AG04449 (cell line): ENCODE measurements at regions not wholly inside any gene's neighbourhood (a gene's known extent, or its start where the extent isn't known, plus 50 kb on each side); places are given as distances from the start of the nearest gene placed in this dataset.
"Not testable (repeated sequence)": the region's sequence is repeated elsewhere in the genome, so short reads cannot be mapped to it uniquely, and the experiment has no call there.

Experiments
- CTCF ChIA-PET: fragments of 350-600 bp; formaldehyde crosslinking; extraction: SDS; loops from one replicate; lab custom pipeline; 2021; ENCODE audit warnings: antibody characterized with exemption; lab: Yijun Ruan, JAX
- POLR2A ChIA-PET: fragments of 400-600, 350-600 bp; formaldehyde crosslinking; extraction: SDS; loops from one replicate; lab custom pipeline; 2020; ENCODE audit warnings: antibody characterized with exemption, inconsistent platforms; lab: Yijun Ruan, JAX
- DNase-seq: peaks from one replicate; pipeline ENCODE4 v3.0.0-alpha.2; 2010; ENCODE audit warnings: low read depth, low spot score
- H3K4me3 ChIP-seq: 2 replicates; pipeline ENCODE4 v1.5.1; 2011; ENCODE audit warnings: low read depth, mild to moderate bottlenecking, control low read depth, low read length
- CTCF ChIP-seq: IDR thresholded peaks from one replicate; pipeline ENCODE4 v1.5.1; 2011; ENCODE audit warnings: mild to moderate bottlenecking, moderate library complexity, low read length, control low read depth, inconsistent platforms; ENCODE audit not compliant: insufficient read depth; ENCODE audit errors: missing control alignments

DNA sequence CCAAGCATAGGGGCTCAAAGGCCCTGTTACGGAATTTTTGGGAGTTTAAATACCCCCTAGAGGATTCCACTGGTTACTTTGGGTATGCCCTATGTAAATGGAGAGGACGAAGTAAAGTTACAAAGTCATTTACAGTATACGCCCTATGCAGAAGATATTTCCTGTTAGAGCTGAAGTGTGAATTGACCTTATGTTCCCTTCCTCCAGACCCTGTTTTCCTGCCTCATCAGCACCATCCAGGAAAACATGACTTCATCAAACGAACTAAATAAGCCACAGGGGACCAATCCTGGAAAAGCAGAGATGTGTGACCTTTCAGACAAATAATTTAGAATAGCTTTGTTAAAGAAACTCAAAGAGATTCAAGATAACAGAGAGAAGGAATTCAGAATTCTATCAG, 177.4 kb downstream of the SQOR start:
- CTCF ChIA-PET, result no interaction called here
- POLR2A ChIA-PET, result no interaction called here
- TF ChIP-seq CTCF, result no peak
- DNase-seq, result no peak
- H3K4me3 ChIP-seq, result no peak overlapping the region

DNA sequence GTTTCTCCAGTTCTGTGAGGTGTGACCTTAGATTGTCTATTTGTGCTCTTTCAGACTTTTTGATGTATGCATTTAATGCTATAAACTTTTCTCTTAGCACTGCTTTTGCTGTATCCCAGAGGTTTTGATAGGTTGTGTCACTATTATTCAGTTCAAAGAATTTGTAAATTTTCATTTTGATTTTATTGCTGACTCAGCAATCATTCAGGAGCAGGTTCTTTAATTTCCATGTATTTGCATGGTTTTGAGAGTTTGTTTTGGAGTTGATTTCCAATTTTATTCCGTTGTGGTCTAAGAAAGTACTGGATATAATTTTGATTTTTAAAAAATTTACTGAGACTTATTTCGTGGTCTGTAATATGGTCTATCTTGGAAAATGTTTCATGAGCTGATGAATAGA, 182.7 kb downstream of the SQOR start:
- CTCF ChIA-PET, POLR2A ChIA-PET, DNase-seq, H3K4me3 ChIP-seq: not testable (repeated sequence)

GRCh38 chr15:45821390-45821789, 186.6 kb downstream of the SQOR start:
- no peak for DNase-seq
- no peak overlapping the region for H3K4me3 ChIP-seq
- ChIA-PET CTCF (no interaction called here), POLR2A (no interaction called here)
- no peak for TF ChIP-seq CTCF

DNA sequence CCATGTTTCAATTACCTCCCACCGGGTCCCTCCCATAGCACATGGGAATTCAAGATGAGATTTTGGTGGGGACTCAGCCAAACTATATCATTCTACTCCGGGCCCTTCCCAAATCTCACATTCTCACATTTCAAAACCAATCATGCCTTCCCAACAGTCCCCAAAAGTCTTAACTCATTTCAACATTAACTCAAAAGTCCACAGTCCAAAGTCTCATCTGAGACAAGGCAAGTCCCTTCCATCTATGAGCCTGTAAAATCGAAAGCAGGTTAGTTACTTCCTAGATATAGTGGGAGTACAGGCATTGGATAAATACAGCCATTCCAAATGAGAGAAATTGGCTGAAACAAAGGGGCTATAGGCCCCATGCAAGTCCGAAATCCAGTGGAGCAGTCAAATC, 188.1 kb downstream of the SQOR start:
- CTCF ChIA-PET, H3K4me3 ChIP-seq, DNase-seq, POLR2A ChIA-PET: not testable (repeated sequence)

DNA sequence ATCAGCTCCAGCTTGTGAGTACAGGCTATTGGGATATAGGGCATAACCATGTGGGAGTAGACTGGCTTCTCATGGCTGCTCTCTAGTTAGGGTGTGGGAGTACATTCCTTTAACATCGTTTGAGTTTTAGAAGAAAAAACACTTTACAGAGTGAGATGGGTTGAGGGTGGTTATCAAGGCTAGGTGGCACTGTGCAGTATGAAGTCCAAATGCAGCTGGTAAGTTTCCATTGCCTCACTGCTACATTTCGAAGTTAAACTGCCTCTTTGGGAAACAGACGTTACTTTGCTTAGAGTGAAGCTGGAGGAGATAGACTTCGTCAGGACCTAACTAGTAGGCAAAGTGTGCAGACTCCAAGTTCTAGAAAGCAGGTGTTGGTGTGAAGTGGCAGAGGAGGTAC, 192.4 kb downstream of the SQOR start:
- POLR2A ChIA-PET, result no interaction called here
- no peak for DNase-seq
- TF ChIP-seq CTCF, result no peak
- CTCF ChIA-PET, result no interaction called here
- no peak overlapping the region for H3K4me3 ChIP-seq

- POLR2A ChIA-PET, result no interaction called here
- CTCF ChIA-PET, result no interaction called here
- no peak for TF ChIP-seq CTCF
- H3K4me3 ChIP-seq, result no peak overlapping the region
- DNase-seq, result no peak
Observed at GRCh38 chr15:45827766-45828165, 192.9 kb downstream of the SQOR start.

DNA sequence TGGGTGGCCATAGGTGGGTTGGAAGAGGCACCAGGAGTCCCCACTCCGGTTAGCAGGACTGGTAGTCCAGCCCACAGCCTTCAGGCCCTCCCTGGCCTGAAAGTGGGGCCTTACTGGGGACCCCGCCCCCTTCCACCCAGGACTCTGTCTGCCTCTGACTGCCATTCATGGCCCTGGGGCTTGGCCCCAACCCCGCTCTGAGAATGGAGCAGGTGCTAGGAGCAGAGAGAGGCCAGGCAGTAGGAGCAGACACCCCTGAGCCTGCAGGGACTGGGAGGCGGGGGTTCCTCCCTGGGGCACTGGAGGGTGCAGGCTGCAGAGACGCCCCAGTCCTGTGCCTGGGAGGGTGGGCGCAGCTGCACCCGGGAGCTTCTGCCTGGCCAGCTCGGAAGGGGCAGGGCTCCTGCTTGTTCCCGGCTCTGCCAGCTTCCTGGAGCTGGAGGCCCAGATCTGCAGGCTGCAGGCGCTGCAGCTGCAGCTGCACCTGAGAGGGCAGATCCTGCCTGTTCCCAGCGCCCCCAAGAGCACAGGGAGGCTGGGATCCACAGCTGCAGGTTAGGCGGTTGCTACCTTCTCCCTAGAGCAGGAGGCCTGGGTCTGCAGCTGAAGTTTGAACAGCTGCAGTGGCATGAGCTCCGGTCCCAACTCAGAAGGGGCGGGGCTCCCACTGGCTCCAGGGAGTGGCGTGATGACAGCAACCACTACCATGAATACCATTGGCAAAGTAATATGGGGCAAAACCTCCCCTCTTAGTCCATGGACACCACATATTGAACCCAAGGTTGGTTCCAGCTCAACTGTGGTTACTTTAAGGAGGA, 194.7 kb downstream of the SQOR start:
- ChIA-PET POLR2A (no interaction called here), CTCF (no interaction called here)
- no peak for TF ChIP-seq CTCF
- DNase-seq, result no peak
- no peak overlapping the region for H3K4me3 ChIP-seq
